KMS-11 (cell line): ENCODE measurements at regions not wholly inside any gene's neighbourhood (a gene's known extent, or its start where the extent isn't known, plus 50 kb on each side); places are given as distances from the start of the nearest gene placed in this dataset.

Experiments used
- H2AFZ ChIP-seq: fragments of 200-600 bp; sonication (generic); 2 replicates; pipeline ENCODE4 v1.6.1; 2016; ENCODE audit warnings: antibody characterized with exemption, mixed run types, low read depth
- H3K27ac ChIP-seq: fragments of 200-600 bp; sonication (generic); 2 replicates; pipeline ENCODE4 v1.6.1; 2016; ENCODE audit warnings: mild to moderate bottlenecking, mixed run types
- H3K27me3 ChIP-seq: fragments of 200-600 bp; sonication (generic); 2 replicates; pipeline ENCODE4 v1.6.1; 2017; ENCODE audit warnings: mild to moderate bottlenecking, low read depth, mixed run types, moderate library complexity; ENCODE audit not compliant: insufficient read depth
- H3K36me3 ChIP-seq: fragments of 200-600 bp; sonication (generic); 2 replicates; pipeline ENCODE4 v1.6.1; 2017; ENCODE audit warnings: mild to moderate bottlenecking, mixed run types; ENCODE audit not compliant: insufficient read depth
- H3K4me1 ChIP-seq: fragments of 200-600 bp; sonication (generic); 2 replicates; pipeline ENCODE4 v1.6.1; 2016; ENCODE audit warnings: mild to moderate bottlenecking, low read depth, mixed run types; ENCODE audit not compliant: poor library complexity, severe bottlenecking
- H3K4me2 ChIP-seq: fragments of 200-600 bp; sonication (generic); 2 replicates; pipeline ENCODE4 v1.7.0; 2016; ENCODE audit warnings: mild to moderate bottlenecking, mixed run types
- H3K4me3 ChIP-seq: fragments of 200-600 bp; sonication (generic); IDR thresholded peaks from 2 replicates; pipeline ENCODE4 v1.6.1; 2017; ENCODE audit warnings: low read depth, low read length, mixed read lengths; ENCODE audit not compliant: insufficient read depth
- H3K79me2 ChIP-seq: fragments of 200-600 bp; sonication (generic); 2 replicates; pipeline ENCODE4 v1.6.1; 2016; ENCODE audit warnings: low read depth, mixed run types; ENCODE audit not compliant: insufficient read depth
- H3K9ac ChIP-seq: fragments of 200-600 bp; sonication (generic); 2 replicates; pipeline ENCODE4 v1.6.1; 2016; ENCODE audit warnings: mild to moderate bottlenecking, mixed run types
- H4K20me1 ChIP-seq: fragments of 200-600 bp; sonication (generic); 2 replicates; pipeline ENCODE4 v1.6.1; 2016; ENCODE audit warnings: mild to moderate bottlenecking, mixed run types; ENCODE audit not compliant: insufficient read depth
- CTCF ChIP-seq: fragments of 200-600 bp; sonication (generic); conservative IDR thresholded peaks from 2 replicates; pipeline ENCODE4 v1.6.1; 2017; ENCODE audit warnings: low read depth, mild to moderate bottlenecking, antibody characterized with exemption, low read length, moderate library complexity, mixed read lengths

GRCh38 chr10:52696232-52696631 is 76.4 kb downstream of the MBL2 start:
- no peaks in the 10 kb centered on the region for H3K36me3 ChIP-seq
- H3K4me1 ChIP-seq = no peaks in the 10 kb centered on the region
- no peak overlapping the region for H3K9ac ChIP-seq
- H3K4me2 ChIP-seq = no peak overlapping the region
- H4K20me1 ChIP-seq = no peaks in the 10 kb centered on the region
- no peaks in the 10 kb centered on the region for H3K27me3 ChIP-seq
- H3K79me2 ChIP-seq = no peaks in the 10 kb centered on the region
- no peak overlapping the region for H2AFZ ChIP-seq
- H3K27ac ChIP-seq = no peak overlapping the region
- no peak overlapping the region for H3K4me3 ChIP-seq
- no peak for TF ChIP-seq CTCF

- Histone ChIP-seq H2AFZ (no peak overlapping the region), H3K27me3 (no peaks in the 10 kb centered on the region), H3K4me1 (no peaks in the 10 kb centered on the region), H3K36me3 (no peaks in the 10 kb centered on the region), H3K27ac (no peak overlapping the region), H4K20me1 (no peaks in the 10 kb centered on the region), H3K79me2 (no peaks in the 10 kb centered on the region), H3K4me3 (no peak overlapping the region), H3K4me2 (no peak overlapping the region), H3K9ac (no peak overlapping the region)
- no peak for TF ChIP-seq CTCF
These were observed 70.9 kb downstream of the MBL2 start for GRCh38 chr10:52701647-52702046.

GRCh38 chr10:52703451-52703850 is 69.1 kb downstream of the MBL2 start:
- Histone ChIP-seq H3K27me3 (no peaks in the 10 kb centered on the region), H3K36me3 (no peaks in the 10 kb centered on the region), H3K4me2 (no peak overlapping the region), H3K4me3 (no peak overlapping the region), H3K79me2 (no peaks in the 10 kb centered on the region), H3K27ac (no peak overlapping the region), H3K9ac (no peak overlapping the region), H4K20me1 (no peaks in the 10 kb centered on the region), H2AFZ (no peak overlapping the region), H3K4me1 (no peaks in the 10 kb centered on the region)
- no peak for TF ChIP-seq CTCF

GRCh38 chr10:52703898-52704297 is 68.7 kb downstream of the MBL2 start:
- TF ChIP-seq CTCF = no peak
- H3K4me2 ChIP-seq = no peak overlapping the region
- H3K79me2 ChIP-seq = no peaks in the 10 kb centered on the region
- H3K27me3 ChIP-seq = no peaks in the 10 kb centered on the region
- no peaks in the 10 kb centered on the region for H4K20me1 ChIP-seq
- H2AFZ ChIP-seq = no peak overlapping the region
- H3K4me3 ChIP-seq = no peak overlapping the region
- H3K4me1 ChIP-seq = no peaks in the 10 kb centered on the region
- H3K36me3 ChIP-seq = no peaks in the 10 kb centered on the region
- H3K9ac ChIP-seq = no peak overlapping the region
- H3K27ac ChIP-seq = no peak overlapping the region
